HEK293T (cell line): ENCODE measurements at regions not wholly inside any gene's neighbourhood (a gene's known extent, or its start where the extent isn't known, plus 50 kb on each side); places are given as distances from the start of the nearest gene placed in this dataset.

Source experiments
- ARNT ChIP-seq: fragments of 450-650 bp; IDR thresholded peaks from 2 replicates; pipeline ENCODE4 v1.6.1; 2017; ENCODE audit warnings: mild to moderate bottlenecking
- BHLHE40 ChIP-seq: fragments of 450-650 bp; IDR thresholded peaks from 2 replicates; pipeline ENCODE4 v1.6.1; 2016; ENCODE audit warnings: mild to moderate bottlenecking, moderate library complexity, borderline replicate concordance
- FOXM1 ChIP-seq: fragments of 450-650 bp; IDR thresholded peaks from 2 replicates; pipeline ENCODE4 v1.6.1; 2017; ENCODE audit warnings: mild to moderate bottlenecking, borderline replicate concordance

- TF ChIP-seq FOXM1 (no peak), BHLHE40 (no peak), ARNT (no peak)
Measured at GRCh38 chr7:25970911-25971310, 181.1 kb upstream of the NFE2L3 start.
